ENCODE measurements at regions not wholly inside any gene's neighbourhood (a gene's known extent, or its start where the extent isn't known, plus 50 kb on each side); places are given as distances from the start of the nearest gene placed in this dataset.
"Not testable (repeated sequence)": the region's sequence is repeated elsewhere in the genome, so short reads cannot be mapped to it uniquely, and the experiment has no call there.

- Mint-ChIP-seq H3K27me3 (peaks cover 14% of the 10 kb centered on the region), H3K4me1 (peaks cover 30% of the 10 kb centered on the region), H3K9me3 (peaks cover 3% of the 10 kb centered on the region), H3K36me3 (no peaks in the 10 kb centered on the region), H3K27ac (no peak overlapping the region), H3K4me3 (no peak overlapping the region)
- ATAC-seq: no peak
Measured at GRCh38 chr10:7042419-7043054, 368.3 kb downstream of the SFMBT2 start.

GRCh38 chr10:7042000-7042399, 368.8 kb downstream of the SFMBT2 start:
- no peak overlapping the region for H3K27ac Mint-ChIP-seq
- ATAC-seq: no peak

GRCh38 chr10:7040681-7041080, 370.2 kb downstream of the SFMBT2 start:
- H3K36me3 Mint-ChIP-seq: no peaks in the 10 kb centered on the region
- peaks cover 3% of the 10 kb centered on the region for H3K9me3 Mint-ChIP-seq
- peaks cover 13% of the 10 kb centered on the region for H3K4me1 Mint-ChIP-seq
- peaks cover 14% of the 10 kb centered on the region for H3K27me3 Mint-ChIP-seq
- no peak for ATAC-seq
- H3K4me3 Mint-ChIP-seq: no peak overlapping the region
- H3K27ac Mint-ChIP-seq: no peak overlapping the region

More at GRCh38 chr10:7042000-7042399, 368.8 kb downstream of the SFMBT2 start:
- Mint-ChIP-seq H3K4me3 (no peak overlapping the region), H3K27me3 (peaks cover 14% of the 10 kb centered on the region), H3K9me3 (peaks cover 3% of the 10 kb centered on the region), H3K4me1 (peaks cover 26% of the 10 kb centered on the region), H3K36me3 (no peaks in the 10 kb centered on the region)

GRCh38 chr10:7039859-7040258, 371.0 kb downstream of the SFMBT2 start:
- ATAC-seq: no peak
- H3K27me3 Mint-ChIP-seq: peaks cover 14% of the 10 kb centered on the region
- H3K27ac Mint-ChIP-seq: no peak overlapping the region
- no peak overlapping the region for H3K4me3 Mint-ChIP-seq
- H3K4me1 Mint-ChIP-seq: peaks cover 5% of the 10 kb centered on the region
- H3K36me3 Mint-ChIP-seq: no peaks in the 10 kb centered on the region
- H3K9me3 Mint-ChIP-seq: peaks cover 3% of the 10 kb centered on the region

- Mint-ChIP-seq H3K36me3 (no peaks in the 10 kb centered on the region), H3K4me3 (no peak overlapping the region), H3K27ac (no peak overlapping the region), H3K27me3 (peaks cover 14% of the 10 kb centered on the region), H3K9me3 (no peaks in the 10 kb centered on the region), H3K4me1 (no peaks in the 10 kb centered on the region)
- ATAC-seq: no peak
Measured at GRCh38 chr10:7038416-7038815, 372.4 kb downstream of the SFMBT2 start.

GRCh38 chr10:7037434-7037833, 373.4 kb downstream of the SFMBT2 start:
- ATAC-seq, H3K4me3 Mint-ChIP-seq, H3K27ac Mint-ChIP-seq, H3K9me3 Mint-ChIP-seq, H3K4me1 Mint-ChIP-seq, H3K36me3 Mint-ChIP-seq: not testable (repeated sequence)
- peaks cover 14% of the 10 kb centered on the region for H3K27me3 Mint-ChIP-seq

- Mint-ChIP-seq H3K27ac (no peak overlapping the region), H3K36me3 (no peaks in the 10 kb centered on the region), H3K4me1 (no peaks in the 10 kb centered on the region), H3K4me3 (no peak overlapping the region), H3K27me3 (peaks cover 14% of the 10 kb centered on the region), H3K9me3 (no peaks in the 10 kb centered on the region)
- no peak for ATAC-seq
Measured at GRCh38 chr10:7036951-7037350, 373.9 kb downstream of the SFMBT2 start.

- peaks cover 4% of the 10 kb centered on the region for H3K36me3 Mint-ChIP-seq
- peaks cover 19% of the 10 kb centered on the region for H3K27me3 Mint-ChIP-seq
- H3K4me1 Mint-ChIP-seq: no peaks in the 10 kb centered on the region
- H3K9me3 Mint-ChIP-seq: peaks cover 3% of the 10 kb centered on the region
- H3K27ac Mint-ChIP-seq: no peak overlapping the region
- no peak overlapping the region for H3K4me3 Mint-ChIP-seq
- no peak for ATAC-seq
Measured at GRCh38 chr10:7035126-7035761, 375.6 kb downstream of the SFMBT2 start.

- ATAC-seq: no peak
- peaks cover 7% of the 10 kb centered on the region for H3K9me3 Mint-ChIP-seq
- H3K27ac Mint-ChIP-seq: no peak overlapping the region
- no peak overlapping the region for H3K4me3 Mint-ChIP-seq
- peaks cover 8% of the 10 kb centered on the region for H3K27me3 Mint-ChIP-seq
- peaks cover 5% of the 10 kb centered on the region for H3K36me3 Mint-ChIP-seq
- H3K4me1 Mint-ChIP-seq: no peaks in the 10 kb centered on the region
Measured at GRCh38 chr10:7033031-7033430, 377.8 kb downstream of the SFMBT2 start.

- Mint-ChIP-seq H3K4me1 (no peaks in the 10 kb centered on the region), H3K27ac (no peak overlapping the region)
- no peak for ATAC-seq
Measured at GRCh38 chr10:7030134-7030855, 380.5 kb downstream of the SFMBT2 start.

GRCh38 chr10:7029672-7030071, 381.2 kb downstream of the SFMBT2 start:
- H3K9me3 Mint-ChIP-seq: peaks cover 7% of the 10 kb centered on the region
- H3K4me3 Mint-ChIP-seq: no peak overlapping the region
- H3K27me3 Mint-ChIP-seq: peaks cover 8% of the 10 kb centered on the region
- no peak overlapping the region for H3K27ac Mint-ChIP-seq
- no peaks in the 10 kb centered on the region for H3K4me1 Mint-ChIP-seq
- peaks cover 5% of the 10 kb centered on the region for H3K36me3 Mint-ChIP-seq
- ATAC-seq: no peak

More at GRCh38 chr10:7030134-7030855, 380.5 kb downstream of the SFMBT2 start:
- Mint-ChIP-seq H3K36me3 (peaks cover 5% of the 10 kb centered on the region), H3K4me3 (no peak overlapping the region), H3K27me3 (peaks cover 8% of the 10 kb centered on the region), H3K9me3 (peaks cover 7% of the 10 kb centered on the region)

GRCh38 chr10:7028809-7029166, 382.0 kb downstream of the SFMBT2 start:
- Mint-ChIP-seq H3K9me3 (peaks cover 7% of the 10 kb centered on the region), H3K27ac (no peak overlapping the region), H3K4me3 (no peak overlapping the region), H3K27me3 (peaks cover 8% of the 10 kb centered on the region), H3K36me3 (peaks cover 5% of the 10 kb centered on the region), H3K4me1 (no peaks in the 10 kb centered on the region)
- no peak for ATAC-seq

GRCh38 chr10:7027913-7028808, 382.7 kb downstream of the SFMBT2 start:
- H3K27ac Mint-ChIP-seq: no peak overlapping the region
- no peak for ATAC-seq
- peaks cover 5% of the 10 kb centered on the region for H3K36me3 Mint-ChIP-seq
- no peak overlapping the region for H3K4me3 Mint-ChIP-seq
- H3K9me3 Mint-ChIP-seq: peaks cover 7% of the 10 kb centered on the region
- H3K4me1 Mint-ChIP-seq: no peaks in the 10 kb centered on the region
- peaks cover 8% of the 10 kb centered on the region for H3K27me3 Mint-ChIP-seq

- ATAC-seq: no peak
- Mint-ChIP-seq H3K4me3 (no peak overlapping the region), H3K4me1 (no peaks in the 10 kb centered on the region)
Measured at GRCh38 chr10:7027237-7027912, 383.5 kb downstream of the SFMBT2 start.

More at GRCh38 chr10:7027237-7027912, 383.5 kb downstream of the SFMBT2 start:
- Mint-ChIP-seq H3K9me3 (peaks cover 7% of the 10 kb centered on the region), H3K27ac (no peak overlapping the region), H3K36me3 (peaks cover 5% of the 10 kb centered on the region), H3K27me3 (peaks cover 8% of the 10 kb centered on the region)

Measured in stimulated activated memory B cell treated with anti-CD40 and anti-IgM and Interleukin-4, amounts not matched to agents 10 μg/mL and 1 μg/mL and 100 μg/mL, for 72 hours (primary cell).